ENCODE measurements at regions not wholly inside any gene's neighbourhood (a gene's known extent, or its start where the extent isn't known, plus 50 kb on each side); places are given as distances from the start of the nearest gene placed in this dataset.

DNA sequence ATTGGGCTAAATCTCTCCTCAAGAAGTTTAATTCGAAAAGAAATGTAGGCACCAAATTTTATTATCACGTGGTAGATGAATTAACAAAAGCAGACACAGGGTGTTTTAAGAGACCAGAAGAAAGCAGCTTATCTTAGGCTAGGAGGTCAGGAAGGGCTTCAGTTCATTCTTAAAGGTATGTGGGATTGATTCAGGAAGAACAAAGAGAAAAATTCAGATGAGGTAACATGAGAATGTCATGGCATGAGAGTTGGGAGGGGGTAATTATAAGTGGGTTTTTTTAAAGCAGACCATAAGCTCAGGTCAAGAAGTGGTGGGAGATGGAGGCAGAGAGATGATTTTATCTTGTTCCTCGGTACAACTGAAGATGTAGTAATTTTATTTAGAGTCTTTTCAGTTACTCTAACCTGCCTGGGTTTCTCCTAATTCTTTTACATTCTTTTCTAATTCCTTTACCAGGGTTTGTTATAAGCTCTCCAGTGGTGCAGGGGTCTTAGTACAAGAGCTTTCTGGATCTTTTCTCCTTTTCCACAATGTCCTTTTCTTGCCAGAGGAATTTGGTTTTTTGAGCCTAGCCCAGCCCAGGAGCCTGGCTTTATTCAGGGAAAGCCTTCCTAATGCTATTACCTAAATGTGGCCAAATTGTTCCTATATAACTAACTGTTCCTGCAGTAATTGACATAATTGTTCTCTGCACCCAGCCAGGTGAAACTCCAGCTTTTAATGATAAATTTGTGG lies 474.1 kb upstream of the BTBD3 start:
- Histone ChIP-seq H3K4me1 (ENCODE audit: low read depth) (no peaks in the 10 kb centered on the region), H3K4me3 (no peak overlapping the region), H3K36me3 (ENCODE audit: low read depth) (no peaks in the 10 kb centered on the region), H3K9me3 (no peaks in the 10 kb centered on the region)
- ATAC-seq (no peak), DNase-seq (no peak)
- intact Hi-C loops (cut with DNase I, micrococcal nuclease), result no loop called here
- TF ChIP-seq, protein P1, sequence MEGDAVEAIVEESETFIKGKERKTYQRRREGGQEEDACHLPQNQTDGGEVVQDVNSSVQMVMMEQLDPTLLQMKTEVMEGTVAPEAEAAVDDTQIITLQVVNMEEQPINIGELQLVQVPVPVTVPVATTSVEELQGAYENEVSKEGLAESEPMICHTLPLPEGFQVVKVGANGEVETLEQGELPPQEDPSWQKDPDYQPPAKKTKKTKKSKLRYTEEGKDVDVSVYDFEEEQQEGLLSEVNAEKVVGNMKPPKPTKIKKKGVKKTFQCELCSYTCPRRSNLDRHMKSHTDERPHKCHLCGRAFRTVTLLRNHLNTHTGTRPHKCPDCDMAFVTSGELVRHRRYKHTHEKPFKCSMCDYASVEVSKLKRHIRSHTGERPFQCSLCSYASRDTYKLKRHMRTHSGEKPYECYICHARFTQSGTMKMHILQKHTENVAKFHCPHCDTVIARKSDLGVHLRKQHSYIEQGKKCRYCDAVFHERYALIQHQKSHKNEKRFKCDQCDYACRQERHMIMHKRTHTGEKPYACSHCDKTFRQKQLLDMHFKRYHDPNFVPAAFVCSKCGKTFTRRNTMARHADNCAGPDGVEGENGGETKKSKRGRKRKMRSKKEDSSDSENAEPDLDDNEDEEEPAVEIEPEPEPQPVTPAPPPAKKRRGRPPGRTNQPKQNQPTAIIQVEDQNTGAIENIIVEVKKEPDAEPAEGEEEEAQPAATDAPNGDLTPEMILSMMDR (IDR thresholded peaks at IDR 0.05), result no peak

DNA sequence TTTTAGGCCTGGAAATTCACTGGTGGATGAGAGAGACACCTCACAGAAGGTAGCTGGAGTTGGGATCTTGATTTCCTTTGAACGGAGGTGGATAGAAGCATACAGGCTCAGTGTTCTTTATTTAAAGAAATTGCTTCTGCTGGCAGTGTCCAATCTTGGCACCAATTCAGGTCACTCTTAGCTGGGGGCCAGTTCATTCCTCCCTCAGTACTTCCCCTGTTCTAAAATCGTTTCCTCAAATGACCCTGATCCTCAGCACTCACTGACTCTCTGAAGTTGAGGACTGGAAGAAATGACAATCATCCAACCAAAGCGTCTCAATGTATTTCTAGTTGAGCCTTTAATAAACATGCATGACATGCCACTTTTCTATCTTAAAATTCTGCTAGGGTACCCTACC lies 472.5 kb upstream of the BTBD3 start:
- no peak for ATAC-seq
- Histone ChIP-seq H3K4me1 (ENCODE audit: low read depth) (no peaks in the 10 kb centered on the region), H3K9me3 (no peaks in the 10 kb centered on the region), H3K36me3 (ENCODE audit: low read depth) (no peaks in the 10 kb centered on the region), H3K4me3 (no peak overlapping the region)
- DNase-seq, result no peak
- TF ChIP-seq, protein P1 (IDR thresholded peaks at IDR 0.05), result no peak
- intact Hi-C loops (cut with DNase I, micrococcal nuclease), result no loop called here

DNA sequence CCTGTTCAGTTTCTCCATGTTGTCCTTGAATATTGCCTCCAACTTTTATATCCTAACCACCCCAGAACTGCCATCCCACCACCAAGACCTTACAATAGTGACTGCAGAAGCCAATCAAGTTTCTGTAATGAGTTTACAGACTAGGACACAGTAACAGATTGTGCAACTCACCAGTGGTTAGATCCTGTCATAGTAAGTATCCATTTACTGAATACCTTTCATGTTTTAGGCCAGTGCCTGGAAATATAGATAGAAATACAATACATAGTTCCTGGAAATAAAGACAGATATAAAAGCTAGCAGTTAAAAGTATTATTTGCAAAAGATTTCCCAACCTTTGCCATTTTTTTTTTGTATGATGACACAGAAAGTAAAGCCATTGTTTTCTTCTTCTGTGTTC lies 471.8 kb upstream of the BTBD3 start:
- no peaks in the 10 kb centered on the region for H3K9me3 ChIP-seq
- H3K4me1 ChIP-seq (ENCODE audit: low read depth), result no peaks in the 10 kb centered on the region
- H3K4me3 ChIP-seq, result no peak overlapping the region
- intact Hi-C loops (cut with DNase I, micrococcal nuclease), result no loop called here
- no peaks in the 10 kb centered on the region for H3K36me3 ChIP-seq (ENCODE audit: low read depth)
- ATAC-seq (no peak), DNase-seq (no peak)
- TF ChIP-seq, protein P1 (IDR thresholded peaks at IDR 0.05), result no peak

DNA sequence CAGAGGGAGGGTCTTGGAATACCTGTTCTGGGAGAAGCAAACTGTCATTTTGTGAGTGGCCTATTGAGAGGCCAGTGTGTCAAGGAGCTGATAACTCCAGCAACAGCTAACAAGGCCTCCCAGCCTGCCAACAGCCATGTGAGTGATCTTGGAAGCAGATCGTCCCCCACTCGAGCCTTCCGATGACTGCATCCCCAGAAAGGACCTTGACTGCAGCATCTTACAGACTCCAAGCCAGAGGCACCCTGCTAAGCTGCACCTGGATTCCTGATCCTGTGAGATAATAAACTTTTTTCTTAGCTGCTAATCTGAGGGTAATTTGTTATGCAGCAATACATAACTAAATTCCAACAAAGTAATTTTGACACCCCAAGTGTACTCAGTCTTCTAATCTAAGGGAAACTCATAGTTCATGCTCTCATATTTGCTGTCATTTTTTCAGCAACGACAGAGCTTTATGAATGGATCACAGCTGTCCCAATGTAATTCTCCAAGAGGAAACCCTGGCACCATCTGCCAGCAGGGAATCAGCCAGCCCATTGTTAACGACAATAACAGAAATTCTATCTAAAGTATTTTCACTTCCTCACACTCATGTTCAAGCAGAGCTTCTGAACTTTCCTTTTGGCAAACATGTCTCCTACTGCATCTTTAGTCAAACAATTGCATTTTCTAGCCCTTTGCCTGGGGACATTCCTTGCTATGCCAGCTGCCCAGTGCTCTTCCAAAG lies 470.2 kb upstream of the BTBD3 start:
- no peaks in the 10 kb centered on the region for H3K36me3 ChIP-seq (ENCODE audit: low read depth)
- no peak for ATAC-seq
- H3K9me3 ChIP-seq, result no peaks in the 10 kb centered on the region
- DNase-seq, result no peak
- H3K4me3 ChIP-seq, result no peak overlapping the region
- intact Hi-C loops (cut with DNase I, micrococcal nuclease), result no loop called here
- H3K4me1 ChIP-seq (ENCODE audit: low read depth), result no peaks in the 10 kb centered on the region
- TF ChIP-seq, protein P1 (IDR thresholded peaks at IDR 0.05), result no peak

DNA sequence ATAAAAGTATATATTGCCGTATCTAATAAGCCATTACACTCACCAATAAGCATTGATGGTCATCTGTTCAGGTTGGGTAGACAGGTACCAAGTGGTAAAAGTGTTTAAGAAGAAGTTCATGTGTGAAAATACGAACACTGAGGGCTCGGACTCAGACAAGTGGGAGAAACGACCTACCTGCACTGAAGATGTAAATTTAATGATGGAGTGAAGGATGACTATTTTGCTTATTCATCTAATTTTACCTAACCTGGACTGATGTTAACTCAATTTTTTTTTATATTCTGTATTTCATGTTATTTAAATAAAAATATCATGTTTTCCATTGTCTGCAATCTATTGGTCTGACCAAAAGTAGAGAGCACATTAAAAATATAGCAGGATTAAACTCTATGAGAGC lies 469.1 kb upstream of the BTBD3 start:
- no peaks in the 10 kb centered on the region for H3K36me3 ChIP-seq (ENCODE audit: low read depth)
- H3K4me3 ChIP-seq, result no peak overlapping the region
- ATAC-seq (no peak), DNase-seq (no peak)
- H3K9me3 ChIP-seq, result no peaks in the 10 kb centered on the region
- TF ChIP-seq, protein P1 (IDR thresholded peaks at IDR 0.05), result no peak
- intact Hi-C loops (cut with DNase I, micrococcal nuclease), result no loop called here
- no peaks in the 10 kb centered on the region for H3K4me1 ChIP-seq (ENCODE audit: low read depth)

Measured in mucosa of descending colon (tissue), 3 donors.